H9 (cell line): ENCODE measurements at regions not wholly inside any gene's neighbourhood (a gene's known extent, or its start where the extent isn't known, plus 50 kb on each side); places are given as distances from the start of the nearest gene placed in this dataset.

Experiments
- DNase-seq: peaks from one replicate; pipeline ENCODE4 v3.0.0-alpha.2; 2017
- H2AFZ ChIP-seq: one replicate; pipeline ENCODE4 v1.6.1; 2013; ENCODE audit warnings: mild to moderate bottlenecking, low read length, control low read depth, moderate library complexity
- H2AK5ac ChIP-seq: 2 replicates; pipeline ENCODE4 v1.6.1; 2013; ENCODE audit warnings: low read length, control low read depth, mixed read lengths; ENCODE audit not compliant: insufficient read length
- H2BK120ac ChIP-seq: one replicate; pipeline ENCODE4 v1.6.1; 2013; ENCODE audit warnings: low read depth, mild to moderate bottlenecking, low read length, control low read depth, inconsistent platforms; ENCODE audit not compliant: poor library complexity, severe bottlenecking
- H2BK12ac ChIP-seq: 2 replicates; pipeline ENCODE4 v1.6.1; 2013; ENCODE audit warnings: low read length, control low read depth, mixed read lengths, low read depth; ENCODE audit not compliant: insufficient read length
- H2BK15ac ChIP-seq: 2 replicates; pipeline ENCODE4 v1.6.1; 2013; ENCODE audit warnings: low read depth, low read length, control low read depth
- H2BK20ac ChIP-seq: one replicate; pipeline ENCODE4 v1.6.1; 2013; ENCODE audit warnings: low read depth, mild to moderate bottlenecking, low read length, control low read depth, inconsistent platforms; ENCODE audit not compliant: poor library complexity, severe bottlenecking
- H2BK5ac ChIP-seq: 2 replicates; pipeline ENCODE4 v1.6.1; 2013; ENCODE audit warnings: low read length, control low read depth, mixed read lengths; ENCODE audit not compliant: insufficient read length
- H3K14ac ChIP-seq: 2 replicates; pipeline ENCODE4 v1.6.1; 2013; ENCODE audit warnings: low read length, control low read depth; ENCODE audit not compliant: insufficient read depth
- H3K18ac ChIP-seq: 2 replicates; pipeline ENCODE4 v1.6.1; 2013; ENCODE audit warnings: low read depth, mild to moderate bottlenecking, mixed read lengths, low read length, control low read depth; ENCODE audit not compliant: insufficient read length
- H3K23ac ChIP-seq: 2 replicates; pipeline ENCODE4 v1.6.1; 2013; ENCODE audit warnings: low read length, control low read depth, mixed read lengths, low read depth; ENCODE audit not compliant: insufficient read length
- H3K23me2 ChIP-seq: 2 replicates; pipeline ENCODE4 v1.6.1; 2013; ENCODE audit warnings: low read depth, mild to moderate bottlenecking, mixed read lengths, low read length, control low read depth; ENCODE audit not compliant: insufficient read length, poor library complexity, severe bottlenecking
- H3K27ac ChIP-seq: 2 replicates; pipeline ENCODE4 v1.5.1; 2013; ENCODE audit warnings: low read length, control low read depth, mixed read lengths, low read depth; ENCODE audit not compliant: insufficient read length
- H3K27me3 ChIP-seq: 2 replicates; pipeline ENCODE4 v1.6.1; 2013; ENCODE audit warnings: low read length, control low read depth, inconsistent platforms; ENCODE audit not compliant: insufficient read depth
- H3K4ac ChIP-seq: 2 replicates; pipeline ENCODE4 v1.6.1; 2013; ENCODE audit warnings: low read depth, mild to moderate bottlenecking, control low read depth, inconsistent platforms, low read length, moderate library complexity
- H3K4me1 ChIP-seq: 2 replicates; pipeline ENCODE4 v1.6.1; 2013; ENCODE audit warnings: low read length, control low read depth, inconsistent platforms; ENCODE audit not compliant: insufficient read depth
- H3K4me2 ChIP-seq: 2 replicates; pipeline ENCODE4 v1.6.1; 2013; ENCODE audit warnings: low read length, control low read depth, mixed read lengths; ENCODE audit not compliant: insufficient read length, insufficient read depth
- H3K56ac ChIP-seq: 2 replicates; pipeline ENCODE4 v1.6.1; 2013; ENCODE audit warnings: low read depth, mild to moderate bottlenecking, mixed read lengths, low read length, control low read depth; ENCODE audit not compliant: insufficient read length
- H3K79me1 ChIP-seq: 2 replicates; pipeline ENCODE4 v1.6.1; 2013; ENCODE audit warnings: low read depth, mild to moderate bottlenecking, moderate library complexity, low read length, control low read depth, inconsistent platforms; ENCODE audit not compliant: insufficient read depth, poor library complexity, severe bottlenecking
- H3K79me2 ChIP-seq: 2 replicates; pipeline ENCODE4 v1.6.1; 2013; ENCODE audit warnings: low read length, control low read depth, inconsistent platforms; ENCODE audit not compliant: insufficient read depth
- H3K9ac ChIP-seq: 2 replicates; pipeline ENCODE4 v1.6.1; 2013; ENCODE audit warnings: low read length, control low read depth, mixed read lengths; ENCODE audit not compliant: insufficient read length; ENCODE audit errors: extremely low read depth
- H3K9me3 ChIP-seq: one replicate; pipeline ENCODE4 v1.6.1; 2013; ENCODE audit warnings: low read depth, low read length, inconsistent platforms; ENCODE audit not compliant: control insufficient read depth
- H3T11ph ChIP-seq: one replicate; pipeline ENCODE4 v1.6.1; 2013; ENCODE audit warnings: mild to moderate bottlenecking, low read length, control low read depth, inconsistent platforms
- H4K20me1 ChIP-seq: one replicate; pipeline ENCODE4 v1.6.1; 2013; ENCODE audit not compliant: control insufficient read depth, insufficient read length, insufficient read depth
- H4K5ac ChIP-seq: 2 replicates; pipeline ENCODE4 v1.6.1; 2013; ENCODE audit warnings: low read depth, mild to moderate bottlenecking, mixed read lengths, low read length, control low read depth; ENCODE audit not compliant: insufficient read length
- H4K8ac ChIP-seq: replicated peaks from 2 replicates; pipeline ENCODE4 v1.6.1; 2013; ENCODE audit warnings: low read length, control low read depth, mixed read lengths, low read depth; ENCODE audit not compliant: insufficient read length
- H4K91ac ChIP-seq: 2 replicates; pipeline ENCODE4 v1.6.1; 2013; ENCODE audit warnings: low read depth, mild to moderate bottlenecking, moderate library complexity, mixed read lengths, low read length, control low read depth; ENCODE audit not compliant: insufficient read length
- H3K27ac Mint-ChIP-seq, 3 experiments: 2 replicates in 2 of 3; 3 replicates in 1 of 3; pipeline ENCODE4 v1.8.0; 2020 to 2021; ENCODE audit warnings: mixed read lengths in 3 of 3, mild to moderate bottlenecking in 1 of 3, moderate library complexity in 1 of 3
- H3K27me3 Mint-ChIP-seq: 2 replicates; pipeline ENCODE4 v1.8.0; 2021; ENCODE audit warnings: low read depth, mild to moderate bottlenecking, moderate library complexity, mixed read lengths
- H3K36me3 Mint-ChIP-seq, 3 experiments: 2 replicates in 2 of 3; 3 replicates in 1 of 3; pipeline ENCODE4 v1.8.0; 2020 to 2021; ENCODE audit warnings: low read depth in 3 of 3, mixed read lengths in 3 of 3; ENCODE audit not compliant: insufficient read depth in 1 of 3
- H3K4me1 Mint-ChIP-seq, 2 experiments: 2 replicates each; pipeline ENCODE4 v1.8.0; 2020; ENCODE audit warnings: mixed read lengths in 2 of 2
- H3K4me3 Mint-ChIP-seq, 2 experiments: 2 replicates in 1 of 2; 3 replicates in 1 of 2; pipeline ENCODE4 v1.8.0; 2020 to 2021; ENCODE audit warnings: mild to moderate bottlenecking in 2 of 2, mixed read lengths in 2 of 2, moderate library complexity in 1 of 2
- H3K9me3 Mint-ChIP-seq, 2 experiments: 2 replicates in 1 of 2; 3 replicates in 1 of 2; pipeline ENCODE4 v1.8.0; 2020; ENCODE audit warnings: mild to moderate bottlenecking in 2 of 2, mixed read lengths in 2 of 2, moderate library complexity in 1 of 2
- CTCF ChIP-seq: fragments of 200-600 bp; sonication (generic); conservative IDR thresholded peaks from 3 replicates; pipeline ENCODE4 v1.8.0; 2021; ENCODE audit warnings: antibody characterized with exemption, mild to moderate bottlenecking
- WGBS: extraction: QIAGEN DNeasy Blood & Tissue Kit; methylation state at CpG from one replicate; pipeline ENCODE4 v1.1.7; 2013; ENCODE audit warnings: missing lambda C conversion rate, low lambda C conversion rate, mixed read lengths; ENCODE audit not compliant: insufficient read length; ENCODE audit errors: extremely low coverage; 5-methylcytosine and 5-hydroxymethylcytosine counted together

- no peak overlapping the region for H4K8ac ChIP-seq
- H3K14ac ChIP-seq: no peak overlapping the region
- H3K4me1 ChIP-seq: 0 out of 2 replicates have a peak, but pooled peaks cover 4% of the 10 kb centered on the region
- H3K79me1 ChIP-seq: no peaks in the 10 kb centered on the region
- H2BK120ac ChIP-seq: no peak overlapping the region
- H3K18ac ChIP-seq: no peak overlapping the region
- H2BK20ac ChIP-seq: no peak overlapping the region
- no peak overlapping the region for H3K56ac ChIP-seq
- H3K4ac ChIP-seq: no peak overlapping the region
- no peaks in the 10 kb centered on the region for H3K79me2 ChIP-seq
- peaks cover 8 to 20% of the 10 kb centered on the region in 2 experiments for H3K9me3 Mint-ChIP-seq
- no peak overlapping the region for H3K27ac ChIP-seq
- no peak overlapping the region for H3K23ac ChIP-seq
- H3K4me3 Mint-ChIP-seq: no peak overlapping the region
- H2AK5ac ChIP-seq: no peak overlapping the region
- no peak overlapping the region for H3K4me2 ChIP-seq
- H4K5ac ChIP-seq: no peak overlapping the region
- H2BK5ac ChIP-seq: no peak overlapping the region
- H3K9me3 ChIP-seq: no peaks in the 10 kb centered on the region
- no peak overlapping the region for H2AFZ ChIP-seq
- H2BK12ac ChIP-seq: no peak overlapping the region
- H4K20me1 ChIP-seq: no peaks in the 10 kb centered on the region
- peaks cover 2 to 14% (median 11%) of the 10 kb centered on the region in 3 experiments for H3K36me3 Mint-ChIP-seq
- H3T11ph ChIP-seq: no peak overlapping the region
- H3K27ac Mint-ChIP-seq: no peak overlapping the region
- no peak overlapping the region for H3K9ac ChIP-seq
- no peaks in the 10 kb centered on the region for H3K27me3 ChIP-seq
- TF ChIP-seq CTCF: no peak
- no peak overlapping the region for H4K91ac ChIP-seq
- WGBS: no CpG with 5 or more reads among the region's 1 CpG
- no peak for DNase-seq
- no peak overlapping the region for H2BK15ac ChIP-seq
- peaks cover 12 to 13% of the 10 kb centered on the region in 2 experiments for H3K4me1 Mint-ChIP-seq
- no peaks in the 10 kb centered on the region for H3K23me2 ChIP-seq
- H3K27me3 Mint-ChIP-seq: no peaks in the 10 kb centered on the region
Observed at GRCh38 chr9:24381205-24381604, 164.5 kb downstream of the IZUMO3 start.
